Epithelial cell of proximal tubule (primary cell): ENCODE measurements at regions not wholly inside any gene's neighbourhood (a gene's known extent, or its start where the extent isn't known, plus 50 kb on each side); places are given as distances from the start of the nearest gene placed in this dataset.

Source experiments
- DNase-seq: peaks from one replicate; pipeline ENCODE4 v3.0.0-alpha.2; 2011; ENCODE audit warnings: low read depth
- H3K4me3 ChIP-seq: 2 replicates; pipeline ENCODE4 v1.5.1; 2011; ENCODE audit warnings: low read depth, mild to moderate bottlenecking, low read length
- TF ChIP-seq, protein P1 (sequence below): conservative IDR thresholded peaks from 2 replicates; pipeline ENCODE4 v1.5.1; 2012; ENCODE audit warnings: low read depth, mild to moderate bottlenecking, low read length

DNA sequence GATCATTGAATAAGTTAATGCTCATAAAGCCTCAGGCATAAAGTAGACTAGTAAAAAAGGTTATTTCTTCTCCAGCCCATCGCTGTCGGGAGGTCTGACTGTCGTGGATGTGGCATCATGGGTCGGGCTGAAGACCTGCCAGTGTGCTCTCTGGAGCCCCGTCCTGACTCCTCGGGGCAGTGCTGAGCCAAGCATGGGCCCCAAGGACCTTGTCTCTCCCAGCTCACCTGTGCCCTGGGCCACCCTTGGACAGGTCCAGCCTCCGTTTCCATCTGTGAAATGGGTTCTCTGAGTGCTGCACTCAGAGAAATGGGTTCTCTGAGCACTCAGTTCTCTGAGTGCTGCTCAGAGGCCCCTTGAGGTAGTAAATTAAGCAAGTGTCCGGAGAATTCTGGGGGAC lies 269.0 kb downstream of the GADD45G start:
- no peak overlapping the region for H3K4me3 ChIP-seq
- TF ChIP-seq, protein P1, sequence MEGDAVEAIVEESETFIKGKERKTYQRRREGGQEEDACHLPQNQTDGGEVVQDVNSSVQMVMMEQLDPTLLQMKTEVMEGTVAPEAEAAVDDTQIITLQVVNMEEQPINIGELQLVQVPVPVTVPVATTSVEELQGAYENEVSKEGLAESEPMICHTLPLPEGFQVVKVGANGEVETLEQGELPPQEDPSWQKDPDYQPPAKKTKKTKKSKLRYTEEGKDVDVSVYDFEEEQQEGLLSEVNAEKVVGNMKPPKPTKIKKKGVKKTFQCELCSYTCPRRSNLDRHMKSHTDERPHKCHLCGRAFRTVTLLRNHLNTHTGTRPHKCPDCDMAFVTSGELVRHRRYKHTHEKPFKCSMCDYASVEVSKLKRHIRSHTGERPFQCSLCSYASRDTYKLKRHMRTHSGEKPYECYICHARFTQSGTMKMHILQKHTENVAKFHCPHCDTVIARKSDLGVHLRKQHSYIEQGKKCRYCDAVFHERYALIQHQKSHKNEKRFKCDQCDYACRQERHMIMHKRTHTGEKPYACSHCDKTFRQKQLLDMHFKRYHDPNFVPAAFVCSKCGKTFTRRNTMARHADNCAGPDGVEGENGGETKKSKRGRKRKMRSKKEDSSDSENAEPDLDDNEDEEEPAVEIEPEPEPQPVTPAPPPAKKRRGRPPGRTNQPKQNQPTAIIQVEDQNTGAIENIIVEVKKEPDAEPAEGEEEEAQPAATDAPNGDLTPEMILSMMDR = no peak
- DNase-seq = no peak

DNA sequence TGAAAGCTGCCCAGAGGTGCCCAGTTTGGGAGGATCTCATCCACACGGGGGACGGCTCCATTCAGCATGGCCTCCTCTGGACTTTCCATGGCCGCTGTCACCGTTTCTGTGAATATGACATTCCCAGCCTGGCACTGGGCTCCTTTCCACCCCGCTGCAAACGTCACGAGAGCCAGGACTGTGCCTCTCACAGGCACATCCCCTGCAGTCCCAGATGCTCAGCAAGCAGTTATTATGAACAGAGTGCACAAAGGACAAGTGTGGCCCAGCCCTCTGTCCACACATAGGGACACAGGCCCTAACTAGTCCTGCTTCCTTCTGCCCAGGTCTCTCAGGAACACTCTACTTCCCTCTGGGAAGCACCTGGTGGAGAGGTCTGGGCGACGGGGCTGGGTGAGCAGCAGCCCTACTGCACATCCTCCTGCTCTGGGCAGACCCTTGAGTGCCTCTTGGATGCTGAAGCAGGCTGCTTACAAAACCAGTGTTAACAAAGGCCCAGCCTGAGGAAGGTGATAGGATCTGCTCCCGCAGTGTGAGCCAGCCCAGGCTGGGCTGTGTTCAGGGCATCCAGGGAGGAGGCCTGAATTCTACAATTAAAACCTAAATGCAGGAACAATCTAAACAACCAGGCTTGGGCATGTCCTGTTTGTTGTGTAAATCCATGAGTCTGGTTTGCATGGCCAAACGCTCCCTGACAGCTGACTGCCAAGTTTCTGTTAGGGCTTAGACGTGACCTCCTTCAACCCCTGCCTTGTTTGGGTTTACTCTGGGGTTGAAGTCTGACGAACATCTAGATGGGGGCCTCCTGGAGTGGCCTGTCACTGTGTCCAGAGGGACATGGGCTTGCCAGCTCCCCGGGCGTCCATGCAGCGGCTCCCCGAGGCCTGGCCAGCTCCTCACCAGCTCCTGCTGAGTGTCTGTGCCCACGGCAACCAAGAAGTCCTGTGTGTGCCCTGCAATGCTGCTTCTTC lies 269.8 kb downstream of the GADD45G start:
- H3K4me3 ChIP-seq = no peak overlapping the region
- TF ChIP-seq, protein P1 = no peak
- DNase-seq = no peak

DNA sequence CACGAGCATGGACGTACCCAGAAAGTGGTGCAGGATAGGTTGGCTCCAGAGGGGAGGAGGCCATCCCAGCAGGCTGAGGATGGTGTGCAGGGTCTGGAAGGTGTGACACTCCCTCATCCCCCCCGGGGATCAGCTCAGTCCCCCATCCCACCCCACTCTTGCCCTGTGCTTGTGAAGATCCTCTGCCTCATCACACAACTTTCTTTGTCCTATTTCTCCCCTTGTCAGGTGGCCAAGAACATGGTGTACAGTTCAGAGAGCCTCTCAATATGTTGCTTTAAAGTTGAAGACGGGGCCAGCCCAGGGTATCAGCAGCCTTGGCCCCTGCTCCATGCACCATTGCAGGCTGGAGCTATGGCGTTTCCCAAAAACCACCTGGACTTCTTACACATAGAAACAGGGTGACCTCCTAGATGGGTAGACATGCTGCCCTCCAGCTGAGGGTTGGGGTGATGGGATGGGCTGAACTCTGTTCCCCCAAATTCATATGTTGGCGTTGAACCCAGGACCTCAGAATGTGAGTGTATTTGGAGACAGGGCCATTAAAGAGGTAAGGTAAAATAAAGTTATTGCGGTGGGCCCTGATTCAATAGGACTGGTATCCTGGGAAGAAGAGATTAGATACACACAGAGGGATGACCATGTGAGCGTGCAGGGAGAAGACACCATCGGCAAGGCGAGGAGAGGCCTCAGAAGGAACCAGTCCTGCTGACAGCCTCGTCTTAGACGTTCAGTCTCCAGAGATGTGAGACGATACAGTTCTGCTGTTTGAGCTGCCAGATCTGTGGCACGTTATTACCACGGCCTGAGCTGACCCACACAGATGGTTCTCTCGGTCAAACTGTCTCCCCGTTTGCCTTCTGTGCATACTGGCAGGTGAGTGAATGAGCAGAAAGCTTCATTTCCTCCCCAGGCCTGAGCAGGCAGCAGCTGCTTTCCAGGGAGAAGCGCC lies 272.5 kb downstream of the GADD45G start:
- DNase-seq = no peak
- no peak overlapping the region for H3K4me3 ChIP-seq
- TF ChIP-seq, protein P1 = no peak

DNA sequence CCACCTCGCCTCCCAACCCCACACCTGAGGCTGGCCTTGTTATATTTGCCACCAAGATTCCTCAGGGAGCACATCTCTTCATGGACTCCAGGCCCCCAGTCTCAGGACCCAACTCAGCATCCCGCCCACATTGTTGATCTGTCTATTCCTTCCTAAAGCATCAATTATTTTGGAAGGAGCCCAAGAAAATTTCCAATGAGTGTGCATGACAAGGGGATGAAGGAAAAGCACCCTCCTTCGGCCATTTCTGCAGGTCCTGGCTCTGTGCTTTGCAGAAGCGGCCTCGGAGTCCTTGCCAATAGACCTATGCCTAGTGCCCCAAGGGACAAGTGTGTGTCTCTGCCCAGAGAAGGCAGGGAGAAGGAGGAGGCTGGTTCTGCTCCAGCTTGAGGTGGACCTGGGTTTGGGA lies 273.2 kb downstream of the GADD45G start:
- no peak for DNase-seq
- TF ChIP-seq, protein P1 = no peak
- H3K4me3 ChIP-seq = no peak overlapping the region

DNA sequence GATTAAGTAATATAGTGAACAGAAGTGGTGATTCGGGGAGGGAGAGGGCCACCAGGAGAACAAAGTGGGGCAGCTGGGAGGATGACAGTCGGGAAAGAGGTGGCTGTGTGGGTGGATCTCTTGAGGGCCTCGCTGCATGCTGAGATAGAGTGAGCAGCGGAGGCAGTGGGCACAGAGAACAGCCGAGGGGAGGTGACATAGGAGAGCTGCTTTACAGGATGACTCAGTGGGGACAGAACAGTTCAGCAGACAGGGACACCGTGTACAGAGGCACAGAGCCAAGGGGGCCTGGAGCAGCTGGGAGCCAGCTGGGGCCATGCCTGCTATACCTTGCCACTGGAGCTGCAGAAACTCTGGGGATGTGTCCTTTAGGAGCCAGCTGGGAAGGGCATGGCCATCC lies 273.9 kb downstream of the GADD45G start:
- TF ChIP-seq, protein P1 = no peak
- DNase-seq = no peak
- H3K4me3 ChIP-seq = no peak overlapping the region

DNA sequence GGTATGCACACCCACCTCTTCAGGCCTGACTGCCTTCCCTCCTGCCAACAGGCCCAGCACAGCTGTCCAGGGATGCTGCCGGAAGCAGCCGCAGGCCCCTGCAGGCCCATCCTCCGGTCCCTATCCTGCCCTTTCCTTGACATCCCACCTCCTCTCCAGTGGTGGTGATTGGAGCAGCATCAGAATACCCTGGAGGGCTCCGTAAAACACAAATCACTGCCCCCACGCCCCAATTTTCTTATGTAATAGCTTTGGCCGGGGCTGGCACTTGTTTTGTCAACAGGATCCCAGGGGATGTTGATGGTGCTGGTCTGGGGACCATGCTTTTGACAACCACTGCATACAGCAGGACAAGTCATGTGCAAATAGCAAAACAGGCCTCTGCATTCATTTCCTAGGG lies 274.5 kb downstream of the GADD45G start:
- TF ChIP-seq, protein P1 = no peak
- no peak for DNase-seq
- no peak overlapping the region for H3K4me3 ChIP-seq
